Activated CD4-positive, alpha-beta T cell treated with anti-CD3 and anti-CD28 coated beads for 48 hours (primary cell): ENCODE measurements at regions not wholly inside any gene's neighbourhood (a gene's known extent, or its start where the extent isn't known, plus 50 kb on each side); places are given as distances from the start of the nearest gene placed in this dataset.

Experiments used
- DNase-seq: peaks from one replicate; pipeline ENCODE4 v3.0.0-alpha.2; 2020

DNA sequence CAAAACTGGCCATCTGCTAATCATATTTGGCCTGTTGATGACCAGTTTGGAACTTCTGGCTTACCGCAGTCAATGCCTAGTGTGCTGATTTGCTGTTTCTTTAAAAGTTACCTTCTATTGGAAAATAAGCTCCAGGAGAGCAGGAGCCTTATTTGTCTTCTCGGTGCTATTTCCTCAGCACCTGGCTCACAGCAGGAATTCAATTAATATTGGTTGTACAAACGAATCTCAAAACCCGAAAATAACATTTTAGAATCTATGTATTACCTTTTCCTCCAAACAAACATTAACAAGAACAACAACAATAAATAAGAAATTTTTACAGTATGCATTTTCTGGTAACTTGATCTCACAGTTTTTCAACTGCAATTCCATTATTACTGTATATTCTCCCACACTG lies 1080.7 kb upstream of the MAP3K7 start:
- DNase-seq, result no peak

- no peak for DNase-seq
These were observed 1077.6 kb upstream of the MAP3K7 start for GRCh38 chr6:91664327-91664959.

DNA sequence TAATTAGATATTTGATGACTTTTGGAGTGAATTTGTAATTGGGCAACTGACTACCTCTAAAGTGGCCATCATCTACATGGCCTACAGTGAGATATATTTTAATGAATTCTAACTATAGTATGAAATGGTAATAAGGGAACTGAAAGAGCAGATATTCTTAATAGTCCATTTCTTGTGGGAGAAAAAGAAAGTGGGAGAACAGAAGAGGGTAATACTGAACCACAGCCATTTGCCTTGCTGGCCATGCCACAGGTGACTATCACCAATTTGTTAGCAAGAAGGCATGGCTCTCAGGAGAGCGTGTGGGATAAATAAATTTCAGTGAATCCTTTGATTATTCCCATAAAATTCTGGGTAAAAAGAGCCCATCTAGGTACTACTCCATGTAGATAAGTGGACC lies 1074.0 kb upstream of the MAP3K7 start:
- DNase-seq, result no peak

- no peak for DNase-seq
These were observed 1073.0 kb upstream of the MAP3K7 start for GRCh38 chr6:91659891-91660290.

GRCh38 chr6:91654793-91655192 lies 1067.9 kb upstream of the MAP3K7 start:
- DNase-seq, result no peak

DNA sequence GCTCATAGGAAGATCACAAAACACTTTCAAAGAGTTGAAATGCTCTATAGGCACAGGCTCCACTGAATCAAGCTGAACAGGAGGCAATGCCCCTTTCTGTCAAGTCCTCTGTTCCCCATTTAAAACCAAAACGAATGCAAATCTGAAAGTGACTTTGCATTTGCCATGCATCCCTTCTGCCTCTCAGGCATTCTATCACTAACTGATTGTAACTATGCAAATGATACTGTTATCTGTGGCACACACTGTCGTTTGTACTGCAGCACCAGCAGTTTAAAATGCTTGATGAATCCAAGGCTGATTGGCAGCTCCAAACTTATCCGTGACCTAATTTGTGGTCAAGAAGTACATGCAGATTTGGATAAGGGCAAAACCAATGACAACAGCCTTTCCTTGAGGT lies 1067.5 kb upstream of the MAP3K7 start:
- DNase-seq, result no peak

DNA sequence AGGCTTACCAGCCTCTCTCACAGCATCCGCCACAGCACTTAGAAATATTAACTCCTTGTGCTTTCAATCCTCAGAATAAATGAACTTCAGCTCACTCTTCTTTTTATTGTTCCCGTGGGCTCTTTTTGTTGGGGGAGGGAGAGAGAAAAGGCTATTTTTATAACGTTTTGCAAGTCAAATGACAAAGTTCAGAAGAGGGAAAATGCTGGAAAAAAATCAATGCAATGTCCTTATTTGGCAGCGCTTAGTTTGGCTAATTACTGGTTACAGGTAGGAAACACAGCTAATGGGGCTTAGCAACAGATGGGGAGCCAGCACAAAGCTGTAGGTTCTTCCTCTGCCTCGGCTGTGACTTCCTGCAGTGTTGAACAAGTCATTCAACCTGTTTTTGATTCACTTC lies 1067.0 kb upstream of the MAP3K7 start:
- no peak for DNase-seq

GRCh38 chr6:91653076-91653723 lies 1066.3 kb upstream of the MAP3K7 start:
- DNase-seq, result no peak

DNA sequence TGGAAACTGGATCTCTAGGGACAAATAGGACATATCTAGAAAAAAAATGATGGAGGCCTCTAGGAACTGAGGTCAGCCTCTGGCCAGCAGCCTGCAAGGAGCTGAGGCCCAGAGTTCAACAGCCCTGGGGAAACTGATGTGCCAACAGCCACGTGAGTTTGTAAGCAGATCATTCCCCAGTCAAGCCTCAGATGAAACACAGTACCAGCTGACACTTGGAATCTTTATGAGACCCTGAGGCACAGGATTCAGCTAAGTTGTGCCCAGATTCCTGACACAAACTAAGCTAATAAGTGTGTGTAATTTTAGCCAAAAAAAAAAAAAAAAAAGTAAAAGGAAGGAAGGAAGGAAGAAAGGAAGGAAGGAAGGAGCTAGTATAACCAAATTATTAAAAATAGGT lies 1059.8 kb upstream of the MAP3K7 start:
- DNase-seq, result no peak

DNA sequence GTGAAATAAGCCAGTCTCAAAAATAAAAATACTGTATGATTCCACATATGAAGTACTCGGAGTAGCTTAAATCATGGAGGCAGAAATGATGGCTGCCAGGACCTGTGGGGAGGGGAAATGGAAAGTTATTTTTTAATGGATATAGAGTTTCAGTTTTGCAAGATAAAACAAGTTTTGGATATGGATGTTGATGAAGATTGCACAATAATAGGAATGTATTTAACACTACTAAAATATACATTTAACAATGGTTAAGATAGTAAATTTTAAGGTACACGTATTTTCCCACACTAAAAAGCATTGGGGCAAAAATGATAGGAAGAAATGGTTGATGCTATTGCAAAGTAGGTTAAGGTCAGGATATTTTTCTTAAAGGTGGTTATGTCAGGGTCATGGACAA lies 1058.9 kb upstream of the MAP3K7 start:
- no peak for DNase-seq

DNA sequence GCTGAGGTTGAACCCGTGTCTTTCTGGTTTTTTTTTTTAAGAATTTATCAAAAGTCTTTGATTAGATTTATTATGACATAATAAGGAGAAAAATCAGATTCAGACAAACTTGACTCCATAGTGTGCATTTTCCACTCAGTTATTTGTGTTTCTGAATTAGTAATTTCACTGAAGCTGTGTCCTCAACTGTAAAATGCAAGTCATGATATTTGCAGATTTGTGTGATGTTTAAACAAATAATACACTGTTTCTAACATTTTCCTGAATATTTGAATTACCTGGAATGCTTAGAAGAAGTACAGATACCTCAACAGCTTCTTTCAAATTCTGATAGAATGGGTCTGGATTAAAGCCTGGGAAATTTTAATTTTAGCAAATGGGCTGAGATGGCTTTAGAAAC lies 1050.3 kb upstream of the MAP3K7 start:
- DNase-seq, result no peak

DNA sequence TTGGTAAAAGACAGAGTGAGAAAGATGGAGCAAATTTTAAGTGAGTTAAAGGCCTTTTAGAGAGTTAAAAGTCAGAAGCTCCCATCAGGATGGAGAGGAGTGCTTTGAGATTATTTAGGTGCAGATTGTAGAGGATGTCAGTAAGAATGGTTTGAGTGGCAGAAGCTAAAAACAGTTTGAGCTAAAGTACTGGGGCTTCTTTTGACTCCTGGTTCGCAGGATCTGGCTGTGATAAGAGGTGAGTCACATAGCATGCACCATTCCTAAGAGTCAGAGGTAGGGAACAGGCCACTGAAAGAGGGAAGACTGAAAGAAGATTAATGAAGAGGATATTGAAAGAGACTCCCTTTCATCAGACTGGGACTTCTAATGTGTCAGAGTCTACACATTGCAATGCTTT lies 1047.9 kb upstream of the MAP3K7 start:
- no peak for DNase-seq

DNA sequence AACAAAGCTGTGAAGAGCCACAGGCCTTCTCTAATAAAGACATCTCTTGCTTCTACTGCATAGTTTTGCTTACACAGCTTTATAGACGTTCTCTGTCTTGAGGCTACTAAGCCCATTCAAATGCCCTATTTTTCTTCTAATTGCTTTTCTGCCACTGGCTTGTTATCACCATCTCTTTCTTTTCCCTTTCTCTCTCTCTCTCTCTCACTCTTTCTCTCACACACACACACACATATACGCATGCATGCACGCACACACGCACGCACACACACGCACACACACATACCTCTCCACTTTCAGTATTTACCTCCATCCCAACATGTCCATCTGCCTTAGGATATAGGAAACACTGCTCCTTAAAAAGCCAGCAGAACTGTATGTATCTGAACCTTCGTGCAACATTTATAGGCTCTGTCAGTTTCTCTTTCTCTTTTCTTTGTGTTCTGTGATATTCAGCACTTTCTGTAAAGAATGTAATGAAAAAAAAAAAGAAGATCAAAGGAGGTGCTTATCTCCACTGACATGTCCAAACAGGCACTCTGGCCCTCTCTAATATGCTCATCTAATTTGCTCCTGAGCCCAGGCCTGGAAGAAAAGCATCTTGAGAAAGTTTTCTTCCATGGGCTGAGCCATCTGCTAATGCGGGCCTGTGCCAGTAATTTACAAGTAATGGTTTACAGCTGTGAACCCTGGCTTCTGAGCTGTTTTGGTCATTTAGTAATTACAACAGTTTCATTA lies 1046.7 kb upstream of the MAP3K7 start:
- DNase-seq, result no peak

GRCh38 chr6:91632308-91632707 lies 1045.4 kb upstream of the MAP3K7 start:
- no peak for DNase-seq

DNA sequence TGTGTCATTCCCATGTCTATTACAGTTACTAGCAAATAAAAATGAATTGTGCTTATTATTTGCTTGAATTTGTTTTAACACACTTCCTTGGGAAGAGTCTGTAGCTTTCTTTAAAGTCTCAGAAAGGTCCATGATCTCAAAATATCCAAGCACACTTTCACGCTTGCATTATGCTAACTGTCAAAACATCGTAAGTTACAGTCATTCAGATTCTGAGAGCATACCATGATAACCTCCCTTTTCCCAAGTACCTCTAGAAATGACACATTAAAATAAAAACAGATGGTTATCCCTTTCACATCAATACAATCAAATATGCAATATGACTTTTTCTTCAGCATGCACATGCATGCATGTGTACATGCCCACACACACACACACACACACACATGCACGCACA lies 1044.4 kb upstream of the MAP3K7 start:
- DNase-seq, result no peak

DNA sequence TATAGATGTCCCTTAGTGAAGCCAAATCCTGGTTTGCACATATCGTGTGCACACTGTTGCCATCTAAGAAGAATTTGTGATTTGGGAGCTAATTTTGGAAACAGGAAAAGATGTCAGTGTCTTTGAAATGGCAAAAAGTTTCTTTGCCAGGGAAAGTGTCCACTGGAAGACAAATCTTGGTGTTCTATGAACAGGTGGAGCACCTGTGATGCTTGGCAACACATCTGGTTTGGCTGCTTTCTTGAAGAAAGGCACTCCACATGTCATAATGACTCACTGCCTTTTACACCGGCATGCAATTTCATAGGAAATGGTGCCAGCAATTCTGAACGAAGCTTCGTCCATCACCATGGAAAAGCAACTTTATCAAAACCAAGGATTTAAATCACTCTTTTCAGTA lies 1040.0 kb upstream of the MAP3K7 start:
- no peak for DNase-seq

- no peak for DNase-seq
These were observed 1026.6 kb upstream of the MAP3K7 start for GRCh38 chr6:91613481-91613880.

- DNase-seq, result no peak
These were observed 1024.3 kb upstream of the MAP3K7 start for GRCh38 chr6:91611190-91611589.

DNA sequence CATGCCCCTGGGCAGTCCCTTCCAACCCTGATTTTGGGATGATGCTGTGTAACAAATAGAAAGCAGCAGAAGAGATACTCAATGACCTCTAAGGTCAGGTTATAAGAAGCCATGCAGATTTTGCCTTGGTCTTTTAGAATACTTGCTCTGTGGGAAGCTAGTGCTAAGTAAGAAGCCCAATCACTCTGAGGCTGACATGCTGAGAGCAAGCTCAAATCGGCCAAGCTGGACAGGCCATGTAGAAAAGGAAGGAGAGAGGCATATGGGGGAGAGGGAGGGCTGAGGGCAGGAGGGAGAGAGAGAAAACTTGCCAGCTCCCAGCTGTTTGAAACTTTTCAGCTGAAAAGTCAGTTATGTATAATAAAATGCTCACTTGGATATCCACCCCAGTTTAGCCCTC lies 1021.6 kb upstream of the MAP3K7 start:
- DNase-seq, result no peak

DNA sequence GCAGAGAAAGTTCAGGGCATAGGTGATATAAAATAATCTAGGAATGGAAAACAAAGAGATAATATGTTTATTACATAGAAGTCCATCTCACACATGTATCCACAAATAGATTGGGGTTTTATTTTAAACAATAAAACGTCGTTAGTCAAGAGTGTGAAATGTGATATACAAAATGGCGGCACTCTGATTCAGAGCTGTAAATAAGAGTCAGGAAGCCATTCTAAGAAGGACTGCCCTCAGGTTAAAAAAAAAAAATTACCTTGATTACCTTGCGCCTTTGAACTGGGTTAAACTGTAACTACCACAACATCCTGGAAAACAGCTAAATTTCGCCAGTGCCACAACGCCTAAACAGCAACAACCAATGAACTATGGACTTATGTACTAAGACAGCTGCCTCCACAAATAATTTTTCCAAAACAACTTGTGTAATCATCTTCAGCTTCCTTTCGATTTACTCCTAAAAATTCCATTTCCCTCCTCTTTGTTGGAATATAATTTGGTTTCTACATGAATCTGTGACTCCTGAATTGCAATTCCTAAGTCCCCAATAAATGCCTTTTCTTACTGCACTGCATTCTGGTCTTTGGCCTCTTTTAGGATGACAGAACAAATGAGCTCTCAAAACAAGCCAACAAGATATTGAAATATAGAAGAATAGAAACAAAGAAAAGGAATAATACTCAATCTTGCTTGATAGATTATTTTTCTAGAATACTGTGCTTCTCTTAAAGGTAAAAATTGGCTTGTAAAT lies 1019.5 kb upstream of the MAP3K7 start:
- no peak for DNase-seq

- DNase-seq, result no peak
These were observed 1013.7 kb upstream of the MAP3K7 start for GRCh38 chr6:91600561-91600960.

- no peak for DNase-seq
These were observed 1003.3 kb upstream of the MAP3K7 start for GRCh38 chr6:91590191-91590590.

DNA sequence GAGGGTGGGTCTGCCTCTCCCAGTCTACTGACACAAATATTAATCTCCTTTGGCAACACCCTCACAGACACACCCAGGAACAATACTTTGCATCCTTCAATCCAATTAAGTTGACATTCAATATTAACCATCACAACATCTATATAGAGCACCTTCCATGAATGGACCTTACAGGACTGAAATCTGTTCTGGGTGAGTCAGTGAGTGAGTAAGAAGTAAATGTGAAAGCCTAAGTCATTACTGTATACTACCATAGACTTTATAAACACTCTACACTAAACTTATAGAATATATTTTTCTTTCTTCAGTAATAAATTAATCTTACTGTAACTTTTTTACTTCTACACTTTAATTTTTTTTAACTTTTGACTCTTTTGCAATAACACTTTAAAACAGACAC lies 993.8 kb upstream of the MAP3K7 start:
- DNase-seq, result no peak

DNA sequence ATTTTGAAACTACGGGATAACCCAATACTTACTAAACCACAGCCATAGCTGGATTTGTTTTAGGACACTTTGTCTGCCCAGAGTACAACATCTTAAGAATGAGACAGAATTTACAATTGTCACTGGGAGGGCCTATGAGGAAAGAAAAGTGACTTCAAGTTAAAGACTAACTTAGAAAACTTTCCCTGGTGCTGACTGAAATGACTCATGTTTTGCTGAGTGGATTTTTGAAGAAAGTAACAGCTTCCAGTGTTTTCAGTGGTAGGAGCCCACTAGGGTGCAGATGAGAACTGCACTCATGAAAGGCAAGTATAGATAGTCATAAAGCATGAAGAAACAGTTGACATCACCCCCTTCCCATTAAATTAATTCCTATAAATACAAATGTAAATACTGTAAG lies 988.2 kb upstream of the MAP3K7 start:
- DNase-seq, result no peak
